Skin epidermis (tissue), 12 donors: ENCODE measurements at regions not wholly inside any gene's neighbourhood (a gene's known extent, or its start where the extent isn't known, plus 50 kb on each side); places are given as distances from the start of the nearest gene placed in this dataset.
"Not testable (repeated sequence)": the region's sequence is repeated elsewhere in the genome, so short reads cannot be mapped to it uniquely, and the experiment has no call there.

Source experiments
- H3K27ac ChIP-seq, 21 experiments: fragments of 200-600 bp; sonication (generic) in 11 of 21; one replicate each; pipeline ENCODE4 v1.5.0; 2020; ENCODE audit warnings: mild to moderate bottlenecking in 3 of 21, inconsistent platforms in 2 of 21, moderate library complexity in 2 of 21
- H3K4me3 ChIP-seq, 7 experiments: fragments of 200-600 bp; sonication (generic) in 2 of 7; one replicate each; pipeline ENCODE4 v1.5.0; 2020; ENCODE audit warnings: inconsistent platforms in 2 of 7, mild to moderate bottlenecking in 2 of 7, moderate library complexity in 1 of 7

- no peak overlapping the region for H3K27ac ChIP-seq
- no peak overlapping the region for H3K4me3 ChIP-seq
These were observed 51.6 kb upstream of the CNTLN start for GRCh38 chr9:17083258-17083657.

DNA sequence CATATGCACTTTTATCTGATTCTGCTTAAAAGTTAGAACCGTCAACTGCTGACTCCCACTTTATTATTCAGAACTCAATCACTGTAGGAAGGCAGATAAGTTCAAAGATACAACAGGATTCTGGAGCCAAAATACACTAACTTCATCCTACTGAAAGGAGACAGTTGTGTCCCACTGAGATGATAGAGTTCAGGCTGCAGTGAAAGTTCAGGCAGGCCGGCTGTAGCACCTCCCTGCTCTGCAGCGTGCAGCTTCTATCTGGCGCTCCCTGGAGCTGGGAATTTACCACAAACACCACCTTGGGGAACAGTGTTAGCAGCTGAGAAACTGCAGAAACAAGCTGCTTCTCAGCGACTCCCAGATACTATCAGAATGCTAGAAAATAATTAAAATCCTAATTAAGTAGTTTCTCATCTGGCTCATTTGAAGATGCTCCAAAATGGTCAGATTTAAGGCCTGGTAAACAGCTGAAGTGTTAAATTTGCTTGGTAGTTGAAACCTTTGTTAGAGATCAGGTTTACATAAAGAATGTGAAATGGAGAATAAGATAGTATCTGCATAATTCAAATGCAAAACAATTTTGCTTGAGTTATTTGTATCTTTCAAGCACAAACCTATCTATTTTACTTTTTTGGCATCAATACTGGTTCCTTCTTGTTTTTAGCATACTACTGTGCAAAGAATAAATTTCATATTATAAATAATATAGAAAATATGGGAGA, 52.3 kb upstream of the CNTLN start:
- Histone ChIP-seq H3K4me3 (no peak overlapping the region), H3K27ac (no peak overlapping the region)

GRCh38 chr9:17081814-17082213, 53.0 kb upstream of the CNTLN start:
- no peak overlapping the region for H3K4me3 ChIP-seq
- H3K27ac ChIP-seq = no peak overlapping the region

DNA sequence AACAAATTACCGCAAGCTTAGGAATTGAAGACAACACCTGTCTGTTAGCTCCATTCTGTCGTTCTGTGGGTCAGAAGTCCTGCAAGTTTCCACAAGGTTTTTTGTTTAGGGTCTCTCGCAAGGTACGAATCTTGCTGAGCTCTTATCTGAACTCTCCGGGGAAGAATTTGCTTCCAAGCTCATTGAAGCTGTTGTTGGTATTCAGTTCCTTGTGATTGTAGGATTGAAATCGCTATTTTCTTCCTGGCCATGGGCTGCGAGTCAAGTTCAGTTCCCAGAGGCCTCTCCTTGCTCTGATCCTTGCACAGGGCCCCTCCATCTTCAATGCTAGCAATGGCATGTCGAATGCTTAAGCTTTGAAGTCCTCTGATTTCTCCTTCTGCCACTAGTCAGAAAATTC, 53.5 kb upstream of the CNTLN start:
- Histone ChIP-seq H3K27ac (no peak overlapping the region), H3K4me3 (no peak overlapping the region)

DNA sequence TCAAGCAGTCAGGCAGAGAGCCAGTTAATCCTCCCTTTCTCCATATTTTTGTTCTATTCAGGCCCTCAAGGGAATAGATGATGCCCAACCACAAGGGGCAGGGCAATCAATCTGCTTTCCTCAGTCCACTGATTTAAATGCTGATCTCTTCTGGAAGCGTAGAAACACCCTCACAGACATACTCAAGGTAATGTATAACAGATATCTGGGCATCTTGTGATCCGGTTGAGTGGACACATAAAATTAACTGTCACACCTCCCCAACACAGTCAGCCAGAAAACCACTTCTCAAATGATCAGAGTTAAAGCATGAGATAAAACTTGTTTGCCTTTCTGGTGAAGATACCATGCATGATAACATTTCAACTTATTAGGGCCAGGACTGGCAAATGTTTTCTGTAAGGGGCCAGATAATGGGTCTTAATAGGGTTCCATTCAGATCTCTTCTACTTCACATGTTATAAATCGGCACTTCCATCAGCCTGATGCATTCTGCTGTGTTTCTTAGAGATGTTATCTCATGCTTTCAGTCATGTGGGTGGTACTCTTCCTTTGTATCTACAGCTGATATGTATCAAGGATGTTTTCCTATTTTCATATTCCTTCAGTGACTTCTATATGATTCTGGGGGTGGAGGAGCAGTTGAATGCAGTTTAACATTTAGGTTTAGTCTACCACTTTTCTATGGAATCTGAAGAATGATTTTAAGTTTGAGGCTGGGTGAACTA, 58.9 kb upstream of the CNTLN start:
- Histone ChIP-seq H3K27ac (no peak overlapping the region), H3K4me3 (no peak overlapping the region)

GRCh38 chr9:17075146-17075757, 59.6 kb upstream of the CNTLN start:
- Histone ChIP-seq H3K4me3 (no peak overlapping the region), H3K27ac (no peak overlapping the region)

GRCh38 chr9:17072563-17072962, 62.3 kb upstream of the CNTLN start:
- H3K4me3 ChIP-seq, H3K27ac ChIP-seq: not testable (repeated sequence)

GRCh38 chr9:17068671-17069070, 66.2 kb upstream of the CNTLN start:
- no peak overlapping the region for H3K4me3 ChIP-seq

GRCh38 chr9:17065062-17065461, 69.8 kb upstream of the CNTLN start:
- Histone ChIP-seq H3K27ac (no peak overlapping the region), H3K4me3 (no peak overlapping the region)

More at GRCh38 chr9:17068671-17069070, 66.2 kb upstream of the CNTLN start:
- no peak overlapping the region for H3K27ac ChIP-seq

DNA sequence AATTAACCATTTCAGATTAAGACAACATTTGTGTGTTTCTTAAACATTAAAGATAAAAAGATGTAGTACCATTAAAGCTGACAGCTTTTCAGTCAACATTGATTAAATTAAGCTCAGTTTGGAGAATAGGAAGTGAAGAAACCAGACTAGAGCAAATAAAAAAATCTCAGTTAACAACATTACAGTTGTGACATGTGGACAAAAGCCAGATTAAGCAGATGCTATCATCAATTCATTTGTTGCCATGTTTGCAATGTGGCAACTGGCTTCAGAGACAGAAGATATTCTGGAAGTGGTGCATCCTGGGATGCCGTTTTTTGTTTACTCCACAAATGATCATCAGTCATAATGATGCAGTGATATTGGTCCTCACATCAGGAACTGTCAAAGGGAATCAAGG, 70.3 kb upstream of the CNTLN start:
- Histone ChIP-seq H3K27ac (no peak overlapping the region), H3K4me3 (no peak overlapping the region)

DNA sequence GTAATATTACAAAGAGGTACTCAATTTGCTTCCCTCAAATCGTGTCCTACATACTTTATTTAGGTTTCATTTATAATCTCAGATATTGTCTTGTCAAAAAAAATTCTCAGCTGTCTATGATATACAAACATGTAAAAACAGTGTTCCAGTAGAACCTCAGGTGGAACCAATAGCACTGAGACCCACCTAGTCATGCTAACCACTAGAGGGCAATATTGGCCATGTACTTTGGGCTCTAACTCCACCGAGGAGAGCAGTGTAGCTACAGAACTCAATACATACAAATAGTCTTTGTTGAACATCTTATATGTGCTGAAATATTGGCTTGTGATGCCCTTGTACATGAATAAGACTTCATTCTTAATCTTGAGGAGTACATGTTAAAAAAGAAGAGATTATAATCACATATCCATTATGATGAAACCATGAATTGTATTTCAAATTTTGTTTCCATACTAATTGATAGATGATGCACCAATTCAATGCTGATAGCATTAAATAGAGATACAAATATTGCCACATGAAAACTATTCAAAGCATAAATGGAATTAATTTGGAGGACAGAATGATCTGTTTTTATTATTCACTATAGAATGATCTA, 71.2 kb upstream of the CNTLN start:
- no peak overlapping the region for H3K27ac ChIP-seq
- H3K4me3 ChIP-seq = no peak overlapping the region

DNA sequence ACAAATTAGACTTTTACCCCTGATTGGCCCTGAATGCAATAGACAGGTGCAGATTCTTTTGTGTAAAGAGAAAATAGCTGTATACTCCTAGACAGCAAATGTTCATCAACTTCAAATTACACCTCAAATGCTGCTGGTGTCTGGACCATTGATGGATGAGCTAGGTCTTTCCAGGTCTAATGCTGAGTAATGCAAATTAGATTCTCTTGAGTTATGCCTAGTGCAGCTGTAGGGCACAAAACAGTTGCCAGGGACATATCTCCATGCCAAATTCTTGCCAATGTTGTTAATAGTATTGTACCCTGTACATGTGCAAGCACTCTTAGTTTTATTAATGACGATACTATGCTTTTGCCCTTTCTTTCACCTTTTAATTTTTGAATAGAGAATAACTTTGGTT, 72.3 kb upstream of the CNTLN start:
- Histone ChIP-seq H3K27ac (no peak overlapping the region), H3K4me3 (no peak overlapping the region)

- H3K27ac ChIP-seq = no peak overlapping the region
- no peak overlapping the region for H3K4me3 ChIP-seq
These were observed 74.4 kb upstream of the CNTLN start for GRCh38 chr9:17060450-17060849.

GRCh38 chr9:17059465-17059864, 75.4 kb upstream of the CNTLN start:
- H3K27ac ChIP-seq = no peak overlapping the region
- no peak overlapping the region for H3K4me3 ChIP-seq

GRCh38 chr9:17057729-17058128, 77.1 kb upstream of the CNTLN start:
- Histone ChIP-seq H3K4me3 (no peak overlapping the region), H3K27ac (no peak overlapping the region)

DNA sequence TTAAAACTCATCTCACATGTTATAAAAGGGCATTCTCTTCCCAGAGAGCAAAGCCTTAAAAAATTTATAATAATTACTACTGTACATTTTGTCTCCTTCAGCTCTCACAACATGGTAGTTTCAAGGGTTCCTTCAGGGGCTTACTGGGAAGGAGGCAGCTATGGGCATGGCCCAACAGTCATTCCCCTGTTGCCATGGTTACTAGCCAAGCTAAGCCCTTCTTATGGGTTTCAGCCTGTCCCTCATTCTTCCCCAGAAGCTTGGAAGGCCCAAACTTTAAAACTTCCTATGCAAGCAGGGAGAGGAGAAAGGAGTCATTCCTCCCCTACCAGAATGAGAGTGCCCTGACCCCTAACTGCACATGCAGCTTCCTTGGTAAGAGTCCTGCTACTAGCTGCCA, 82.2 kb upstream of the CNTLN start:
- Histone ChIP-seq H3K4me3 (no peak overlapping the region), H3K27ac (no peak overlapping the region)

GRCh38 chr9:17045381-17045940, 89.4 kb upstream of the CNTLN start:
- Histone ChIP-seq H3K27ac (no peak overlapping the region), H3K4me3 (no peak overlapping the region)

- H3K4me3 ChIP-seq = no peak overlapping the region
- no peak overlapping the region for H3K27ac ChIP-seq
These were observed 103.3 kb upstream of the CNTLN start for GRCh38 chr9:17031546-17031945.

GRCh38 chr9:17025281-17025680, 109.6 kb upstream of the CNTLN start:
- H3K27ac ChIP-seq = no peak overlapping the region

DNA sequence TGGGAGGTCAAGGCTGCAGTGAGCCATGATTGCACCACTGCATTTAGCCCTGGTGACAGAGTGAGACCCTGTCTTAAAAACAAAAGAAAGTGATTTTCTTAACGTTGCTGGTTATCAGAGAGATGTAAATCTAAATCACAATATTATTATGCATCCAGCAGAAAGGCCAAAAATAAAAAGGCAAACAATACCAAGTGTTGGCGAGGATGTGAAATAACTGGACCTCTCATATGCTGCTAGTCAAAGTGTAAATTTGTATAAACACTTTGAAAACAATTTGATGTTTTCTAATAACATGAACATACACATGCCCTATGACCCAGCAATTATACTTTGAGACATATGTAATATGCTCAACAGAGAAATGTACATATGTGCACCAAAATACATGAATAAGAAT, 110.7 kb upstream of the CNTLN start:
- Histone ChIP-seq H3K27ac (no peak overlapping the region), H3K4me3 (no peak overlapping the region)

More at GRCh38 chr9:17025281-17025680, 109.6 kb upstream of the CNTLN start:
- H3K4me3 ChIP-seq = no peak overlapping the region
